Stimulated activated CD4-positive, alpha-beta T cell treated with anti-CD3 and anti-CD28 coated beads, TNF-alpha, amount 100 ng/mL, for 4 hours (primary cell): ENCODE measurements at regions not wholly inside any gene's neighbourhood (a gene's known extent, or its start where the extent isn't known, plus 50 kb on each side); places are given as distances from the start of the nearest gene placed in this dataset.

Experiments
- DNase-seq, 3 experiments: peaks; one replicate each; pipeline ENCODE4 v3.0.0-alpha.2; 2020; ENCODE audit warnings: low read depth in 3 of 3

DNA sequence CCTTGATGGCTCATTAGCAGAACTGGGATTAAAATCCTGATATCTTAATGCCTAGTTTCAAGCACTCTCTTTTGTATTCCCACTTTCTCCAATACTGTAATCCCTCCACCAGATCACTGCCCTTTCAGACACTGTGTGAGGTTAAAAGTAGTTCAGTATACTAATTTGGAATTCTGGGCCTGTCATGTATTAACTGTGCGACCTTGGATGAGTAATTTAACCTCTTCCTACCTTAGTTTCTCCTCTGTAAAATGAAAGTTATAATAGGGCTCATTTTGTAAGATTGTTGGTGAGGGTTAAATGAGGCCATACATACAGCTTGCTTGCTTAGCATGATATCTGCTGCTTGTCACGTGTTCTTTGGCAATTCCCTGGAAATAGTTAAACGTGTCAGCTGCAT lies 207.3 kb upstream of the HS3ST1 start:
- no peak for DNase-seq

- DNase-seq: no peak
Observed at GRCh38 chr4:11635342-11635741, 206.6 kb upstream of the HS3ST1 start.

- DNase-seq: no peak
Observed at GRCh38 chr4:11634283-11634682, 205.6 kb upstream of the HS3ST1 start.

GRCh38 chr4:11633430-11633829 lies 204.7 kb upstream of the HS3ST1 start:
- no peak for DNase-seq

DNA sequence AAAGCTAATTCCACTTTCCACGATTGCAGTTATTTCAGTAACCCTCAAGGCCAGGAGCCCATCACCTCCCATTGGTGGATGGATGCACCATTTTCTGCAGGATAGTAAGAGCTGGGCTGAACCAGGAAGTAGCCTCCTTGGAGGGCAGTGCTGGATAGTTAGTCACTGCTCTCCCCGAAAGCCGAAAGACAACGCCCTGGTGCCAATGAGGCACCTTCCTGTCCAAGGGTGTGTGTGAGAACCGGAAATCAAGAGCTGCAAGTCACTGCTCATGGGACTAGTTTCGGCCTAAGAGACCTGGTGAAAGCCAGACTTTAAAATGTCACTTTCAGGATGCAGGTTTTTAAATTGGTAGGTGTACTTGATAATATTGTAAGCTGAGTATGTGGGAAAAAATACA lies 203.8 kb upstream of the HS3ST1 start:
- no peak for DNase-seq

DNA sequence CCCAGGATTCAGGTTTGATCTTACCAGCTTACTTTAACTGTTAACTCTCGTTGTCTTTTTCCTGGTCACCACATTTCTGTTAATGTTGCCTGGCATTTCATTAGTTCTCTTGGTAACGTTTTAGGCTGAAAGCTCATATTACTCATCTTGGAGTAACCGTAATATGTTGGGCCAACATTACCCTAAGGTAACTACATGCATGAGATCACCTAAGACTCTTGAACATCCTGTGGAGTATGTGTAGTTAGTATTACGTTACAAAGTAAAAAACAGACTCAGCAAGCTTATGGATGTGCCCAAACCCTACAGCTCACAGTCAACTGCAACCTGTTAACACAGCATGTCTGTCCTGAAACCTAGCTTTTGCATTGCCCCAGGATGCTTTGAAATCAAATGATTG lies 203.3 kb upstream of the HS3ST1 start:
- DNase-seq: no peak

- DNase-seq: no peak
Observed at GRCh38 chr4:11631416-11631815, 202.7 kb upstream of the HS3ST1 start.

DNA sequence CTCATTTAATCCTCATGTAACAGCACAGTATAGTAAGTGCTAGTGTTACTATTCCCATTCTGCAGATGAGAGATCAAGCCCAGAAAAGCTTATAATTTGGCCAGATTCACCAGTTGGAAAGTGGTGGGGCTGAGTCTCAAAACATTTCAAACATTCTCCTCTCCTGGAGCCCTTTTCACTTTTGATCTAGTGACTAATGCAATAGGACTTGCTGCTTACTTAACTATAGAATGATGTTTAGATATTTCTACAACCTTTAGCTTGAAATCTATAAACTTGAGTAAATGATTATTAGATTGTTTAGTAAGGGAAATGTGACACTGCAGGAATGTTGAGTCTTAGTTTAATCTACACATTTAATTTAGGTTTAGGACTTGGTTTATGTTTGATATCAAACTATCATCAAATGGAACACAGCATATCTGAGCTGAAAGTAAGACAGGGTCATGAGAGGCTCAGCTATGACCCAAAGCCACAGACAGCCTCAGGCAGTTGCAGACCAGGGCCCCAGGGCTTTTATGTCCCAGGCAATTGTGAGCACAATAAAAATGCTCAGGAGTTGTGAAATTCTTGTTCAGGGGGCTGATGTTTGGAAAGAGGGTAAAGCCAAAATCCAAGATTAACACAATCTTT lies 199.5 kb upstream of the HS3ST1 start:
- no peak for DNase-seq

DNA sequence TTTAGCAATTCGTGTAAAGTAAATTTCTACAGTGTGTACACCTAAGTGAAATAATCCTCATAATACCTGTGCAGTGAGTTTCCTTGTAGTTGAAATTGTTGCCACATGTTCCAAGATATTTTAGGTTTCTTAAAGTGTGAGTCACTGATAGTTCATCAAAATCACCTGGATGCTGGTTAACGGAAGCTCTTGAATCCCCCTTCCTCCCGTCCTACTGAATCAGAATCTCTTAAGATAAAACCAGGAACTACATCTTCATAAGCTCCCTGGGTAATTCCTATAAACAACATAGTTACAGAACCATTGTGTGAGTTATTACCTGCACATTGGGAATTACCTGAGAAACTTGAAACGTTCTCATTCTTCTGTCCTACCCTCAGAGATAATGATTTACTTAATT lies 197.4 kb upstream of the HS3ST1 start:
- no peak for DNase-seq

- no peak for DNase-seq
Observed at GRCh38 chr4:11625211-11625610, 196.5 kb upstream of the HS3ST1 start.

- no peak for DNase-seq
Observed at GRCh38 chr4:11624370-11624769, 195.7 kb upstream of the HS3ST1 start.

DNA sequence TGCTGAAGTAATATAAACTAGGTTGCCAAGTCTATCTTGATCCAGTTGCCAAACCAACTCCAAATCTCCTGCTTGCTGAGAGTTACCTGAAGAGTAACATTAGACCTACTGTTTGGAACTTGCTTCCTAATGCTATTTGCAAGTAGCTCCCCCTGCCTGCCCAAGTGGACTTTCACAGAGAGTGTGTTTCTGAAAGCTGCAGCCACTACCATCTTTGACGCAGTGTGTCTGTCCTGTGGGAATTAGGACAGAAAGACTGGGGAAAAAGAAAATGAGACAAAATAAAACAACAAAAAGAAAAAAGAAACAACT lies 195.0 kb upstream of the HS3ST1 start:
- no peak for DNase-seq

DNA sequence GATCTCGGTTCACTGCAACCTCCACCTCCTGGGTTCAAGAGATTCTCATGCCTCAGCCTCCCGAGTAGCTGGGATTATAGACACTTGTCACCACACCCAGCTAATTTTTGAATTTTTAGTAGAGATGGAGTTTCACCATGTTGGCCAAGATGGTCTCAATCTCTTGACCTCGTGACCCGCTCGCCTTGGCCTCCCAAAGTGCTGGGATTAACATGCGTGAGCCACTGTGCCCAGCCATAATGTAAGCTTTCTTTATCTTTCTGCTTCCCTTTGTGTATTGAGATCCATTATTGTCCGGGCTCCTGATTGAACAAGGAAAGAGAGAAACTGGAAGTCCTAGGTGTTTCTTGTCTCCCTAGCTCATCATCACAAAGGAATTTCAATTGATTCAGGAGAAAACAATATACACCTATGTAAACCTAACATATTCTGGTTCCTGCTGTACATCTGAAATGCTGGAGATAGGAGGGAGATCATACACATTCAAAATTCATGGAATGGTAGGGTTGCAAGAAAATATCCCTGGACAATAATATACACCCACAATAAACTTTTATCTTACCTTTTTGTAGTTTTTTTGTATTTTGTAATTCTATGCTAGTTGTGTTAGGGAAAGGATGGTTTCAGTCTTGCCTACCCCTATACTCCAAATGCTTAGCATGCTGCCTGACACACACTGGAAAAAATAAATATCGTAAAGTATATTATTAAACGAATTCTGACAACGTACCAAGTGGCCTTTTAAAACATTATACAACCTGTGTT lies 194.4 kb upstream of the HS3ST1 start:
- no peak for DNase-seq

GRCh38 chr4:11620861-11621260 lies 192.2 kb upstream of the HS3ST1 start:
- DNase-seq: no peak

DNA sequence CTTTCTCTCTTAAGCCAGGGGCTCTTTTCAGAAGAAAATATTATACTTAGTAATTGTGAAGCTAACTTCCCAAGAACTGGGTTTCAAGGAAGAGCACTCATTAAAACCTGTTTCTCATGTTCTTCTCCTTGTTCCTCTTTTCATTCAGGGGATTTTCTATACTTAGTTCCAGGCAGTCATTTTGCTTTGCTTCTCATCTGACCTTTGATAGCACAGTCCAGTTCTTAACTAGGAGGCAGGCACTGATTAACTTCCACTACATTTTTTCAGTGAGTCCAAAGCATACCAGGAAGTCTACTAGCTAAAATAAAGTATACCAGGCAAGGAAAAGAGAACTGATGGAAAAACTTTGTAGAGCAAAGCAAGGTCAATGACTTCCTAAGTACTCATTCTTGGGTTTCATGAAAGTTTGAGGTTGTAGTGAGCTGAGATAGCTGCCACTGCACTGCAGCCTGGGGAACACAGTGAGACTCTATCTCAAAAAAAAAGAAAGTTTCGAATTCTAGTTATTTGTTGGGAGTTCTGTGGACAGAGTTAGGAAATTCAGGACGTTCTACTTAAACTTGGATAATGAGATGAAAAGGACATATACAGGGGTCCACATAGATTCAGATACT lies 190.1 kb upstream of the HS3ST1 start:
- DNase-seq: no peak

GRCh38 chr4:11616856-11617255 lies 188.2 kb upstream of the HS3ST1 start:
- DNase-seq: no peak

- no peak for DNase-seq
Observed at GRCh38 chr4:11615601-11616000, 186.9 kb upstream of the HS3ST1 start.

DNA sequence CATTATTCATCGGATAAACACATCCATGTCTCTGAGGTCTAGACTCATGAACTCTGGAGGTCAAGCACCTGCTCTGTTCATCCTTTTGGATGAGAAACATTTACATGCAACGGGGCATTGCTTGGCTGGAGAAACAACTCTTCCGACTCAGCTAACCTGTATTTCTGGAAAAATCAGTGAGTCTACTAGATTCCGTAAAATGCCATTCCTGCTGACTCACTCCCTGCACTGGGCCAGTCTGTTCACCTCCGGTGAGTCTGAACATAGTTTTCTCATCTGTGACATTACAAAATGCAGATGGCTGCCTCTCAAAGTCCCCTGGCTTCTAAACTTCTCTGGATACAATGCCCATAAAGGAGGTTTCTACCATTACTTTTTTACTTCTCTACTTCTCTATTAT lies 185.7 kb upstream of the HS3ST1 start:
- no peak for DNase-seq

DNA sequence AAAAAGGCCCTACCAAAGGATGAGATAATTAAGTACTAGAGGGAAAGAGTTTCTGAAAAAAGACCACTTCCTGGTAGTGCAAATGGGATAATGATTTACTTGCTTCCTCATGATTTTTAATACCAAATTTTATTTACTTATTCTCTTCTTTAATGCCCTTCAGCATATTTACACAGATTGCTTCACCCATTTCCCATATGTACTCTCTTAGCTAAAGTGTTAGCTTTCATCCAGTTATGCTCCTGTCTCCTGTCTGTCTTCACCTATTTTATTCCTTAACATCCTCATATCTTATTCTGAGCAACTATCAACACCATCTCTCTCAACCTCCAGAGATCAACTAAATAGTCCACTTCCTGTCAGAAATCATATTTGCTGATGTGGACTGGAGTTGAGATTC lies 183.2 kb upstream of the HS3ST1 start:
- no peak for DNase-seq

GRCh38 chr4:11609751-11610150 lies 181.1 kb upstream of the HS3ST1 start:
- DNase-seq: no peak

DNA sequence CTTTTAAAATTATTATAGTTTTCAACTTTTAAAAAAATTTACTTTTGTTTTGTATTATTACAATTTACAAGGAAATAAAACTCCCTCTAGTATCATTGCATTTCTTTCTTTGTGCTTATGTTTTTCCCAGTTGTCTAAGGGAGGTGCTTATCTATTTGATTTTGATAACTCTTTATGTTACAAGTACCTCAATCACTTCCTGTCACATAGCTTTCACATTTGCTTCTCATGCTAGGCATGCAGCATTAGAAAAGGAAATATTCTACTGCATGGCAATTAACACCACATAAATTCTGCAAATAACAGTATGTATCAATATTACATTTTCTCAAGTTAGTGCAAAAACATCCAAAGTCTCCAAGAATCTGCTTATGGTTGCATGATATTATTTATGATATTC lies 180.3 kb upstream of the HS3ST1 start:
- no peak for DNase-seq

- no peak for DNase-seq
Observed at GRCh38 chr4:11606078-11606477, 177.4 kb upstream of the HS3ST1 start.

DNA sequence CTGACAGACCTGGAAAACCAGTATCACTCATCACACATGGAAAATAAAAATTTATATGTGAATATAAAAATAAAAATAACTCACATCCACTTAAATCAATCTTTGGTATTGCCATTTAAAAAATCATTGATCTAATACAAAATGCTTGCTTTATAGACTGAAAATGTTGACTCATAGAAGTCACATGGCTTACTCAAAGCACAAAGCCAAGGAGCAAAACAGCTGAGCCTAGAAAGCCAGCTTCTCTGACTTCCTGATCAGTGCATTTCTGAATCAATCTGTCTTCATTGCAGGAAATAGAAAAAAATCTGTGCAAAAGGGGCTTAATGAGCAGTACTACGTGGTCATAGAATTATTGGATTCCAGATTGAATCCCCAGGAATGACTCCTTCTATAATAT lies 176.9 kb upstream of the HS3ST1 start:
- DNase-seq: no peak

- no peak for DNase-seq
Observed at GRCh38 chr4:11604821-11605220, 176.1 kb upstream of the HS3ST1 start.
